Sigmoid colon (tissue), 6 donors: ENCODE measurements at regions not wholly inside any gene's neighbourhood (a gene's known extent, or its start where the extent isn't known, plus 50 kb on each side); places are given as distances from the start of the nearest gene placed in this dataset.

Experiments used
- DNase-seq: peaks from one replicate; pipeline ENCODE4 v3.0.0-alpha.2; 2019
- H3K27ac ChIP-seq, 4 donors: fragments of 200-600 bp; sonication (generic); one replicate each; pipeline ENCODE4 v1.5.1; 2016 to 2019; ENCODE audit warnings: mild to moderate bottlenecking in 1 of 4
- H3K27me3 ChIP-seq, 3 donors: fragments of 200-600 bp; sonication (generic); one replicate each; pipeline ENCODE4 v1.5.1; 2019; ENCODE audit warnings: mild to moderate bottlenecking in 1 of 3
- H3K36me3 ChIP-seq, 4 donors: fragments of 200-600 bp; sonication (generic); one replicate each; pipeline ENCODE4 v1.5.1; 2016 to 2019
- H3K4me1 ChIP-seq, 4 donors: fragments of 200-600 bp; sonication (generic); one replicate each; pipeline ENCODE4 v1.5.1; 2017 to 2019
- H3K4me3 ChIP-seq, 4 donors: fragments of 200-600 bp; sonication (generic); one replicate each; pipeline ENCODE4 v1.5.1; 2017 to 2019; ENCODE audit warnings: mild to moderate bottlenecking in 2 of 4, moderate library complexity in 1 of 4
- H3K9me3 ChIP-seq, 4 donors: fragments of 200-600 bp in 3 of 4; sonication (generic) in 3 of 4; one replicate each; pipeline versions ENCODE4 v1.5.1 to v1.6.1; 2013 to 2019
- CTCF ChIP-seq, 4 experiments: fragments of 450-650 bp in 3 of 4; fragments of 200-600 bp in 1 of 4; IDR thresholded peaks; one replicate each; pipeline ENCODE4 v1.5.1; 2016 to 2019; ENCODE audit warnings: antibody characterized with exemption in 4 of 4, mild to moderate bottlenecking in 3 of 4, moderate library complexity in 2 of 4
- EP300 ChIP-seq, 4 donors: sonication (generic); formaldehyde crosslinking; IDR thresholded peaks; one replicate each; pipeline ENCODE4 v1.6.1; 2017; ENCODE audit warnings: antibody characterized with exemption in 4 of 4
- POLR2A ChIP-seq, 2 donors: fragments of 450-650 bp; IDR thresholded peaks; one replicate each; pipeline ENCODE4 v1.6.1; 2016; ENCODE audit warnings: antibody characterized with exemption in 2 of 2, mild to moderate bottlenecking in 2 of 2, moderate library complexity in 2 of 2
- POLR2AphosphoS5 ChIP-seq, 4 donors: sonication (generic); formaldehyde crosslinking; IDR thresholded peaks; one replicate each; pipeline ENCODE4 v1.6.1; 2017; ENCODE audit warnings: antibody characterized with exemption in 4 of 4
- WGBS, 2 donors: extraction: QIAGEN DNeasy Blood & Tissue Kit; methylation state at CpG; one replicate each; pipeline ENCODE4 v1.1.7; 2013; 5-methylcytosine and 5-hydroxymethylcytosine counted together
- intact Hi-C: fragments of 100-400 bp; cut with DNase I; formaldehyde crosslinking; loops from one replicate; pipeline ENCODE4 v1.15.1; 2023
- donor health status: healthy with polysubstance abuse.
- donor health status: healthy.

- no peak for DNase-seq
- WGBS, 2 donors = 20 to 33% methylated on average over 1 of the region's 1 CpG
- H3K9me3 ChIP-seq = no peaks in the 10 kb centered on the region
Observed at GRCh38 chr4:120319046-120319767, 252.6 kb upstream of the MAD2L1 start.

GRCh38 chr4:120318196-120318846 is 251.7 kb upstream of the MAD2L1 start:
- DNase-seq = no peak
- intact Hi-C loops = no loop called here
- no peak overlapping the region for H3K4me3 ChIP-seq
- TF ChIP-seq EP300 (IDR thresholded peaks at IDR 0.05) = no peak
- no peak for TF ChIP-seq POLR2A (IDR thresholded peaks at IDR 0.05)
- no peak for TF ChIP-seq CTCF (IDR thresholded peaks at IDR 0.05)
- no peak for TF ChIP-seq POLR2AphosphoS5 (IDR thresholded peaks at IDR 0.05)
- H3K9me3 ChIP-seq = no peaks in the 10 kb centered on the region
- no peaks in the 10 kb centered on the region for H3K27me3 ChIP-seq
- 56 to 59% methylated on average over 5 of the region's 5 CpGs for WGBS, 2 donors
- no peaks in the 10 kb centered on the region for H3K36me3 ChIP-seq
- no peak overlapping the region for H3K27ac ChIP-seq
- peaks cover 0 to 7% (median 0%) of the 10 kb centered on the region in 4 donors for H3K4me1 ChIP-seq

More at GRCh38 chr4:120319046-120319767, 252.6 kb upstream of the MAD2L1 start:
- intact Hi-C loops = no loop called here
- Histone ChIP-seq H3K4me3 (no peak overlapping the region), H3K36me3 (no peaks in the 10 kb centered on the region), H3K27me3 (no peaks in the 10 kb centered on the region), H3K4me1 (peaks cover 0 to 7% (median 0%) of the 10 kb centered on the region in 4 donors), H3K27ac (no peak overlapping the region)
- TF ChIP-seq POLR2AphosphoS5 (IDR thresholded peaks at IDR 0.05) (no peak), POLR2A (IDR thresholded peaks at IDR 0.05) (no peak), EP300 (IDR thresholded peaks at IDR 0.05) (no peak), CTCF (IDR thresholded peaks at IDR 0.05) (no peak)

- DNase-seq = no peak
- peaks cover 0 to 7% (median 0%) of the 10 kb centered on the region in 4 donors for H3K4me1 ChIP-seq
- H3K4me3 ChIP-seq = no peak overlapping the region
- H3K9me3 ChIP-seq = no peaks in the 10 kb centered on the region
- 92% methylated on average over 2 of the region's 2 CpGs for WGBS, 2 donors
- no peaks in the 10 kb centered on the region for H3K27me3 ChIP-seq
- no peaks in the 10 kb centered on the region for H3K36me3 ChIP-seq
- TF ChIP-seq POLR2AphosphoS5 (IDR thresholded peaks at IDR 0.05) = no peak
- no peak for TF ChIP-seq EP300 (IDR thresholded peaks at IDR 0.05)
- no peak for TF ChIP-seq POLR2A (IDR thresholded peaks at IDR 0.05)
- intact Hi-C loops = no loop called here
- no peak overlapping the region for H3K27ac ChIP-seq
Observed at GRCh38 chr4:120317713-120318112, 251.1 kb upstream of the MAD2L1 start.

- H3K9me3 ChIP-seq = no peaks in the 10 kb centered on the region
- H3K4me1 ChIP-seq = peaks cover 0 to 7% (median 0%) of the 10 kb centered on the region in 4 donors
- no peak for DNase-seq
- H3K27ac ChIP-seq = no peak overlapping the region
- H3K4me3 ChIP-seq = no peak overlapping the region
- H3K27me3 ChIP-seq = no peaks in the 10 kb centered on the region
- 67 to 74% methylated on average over 1 of the region's 1 CpG for WGBS, 2 donors
- TF ChIP-seq CTCF (IDR thresholded peaks at IDR 0.05) (no peak), EP300 (IDR thresholded peaks at IDR 0.05) (no peak), POLR2AphosphoS5 (IDR thresholded peaks at IDR 0.05) (no peak), POLR2A (IDR thresholded peaks at IDR 0.05) (no peak)
- intact Hi-C loops = no loop called here
- no peaks in the 10 kb centered on the region for H3K36me3 ChIP-seq
Observed at GRCh38 chr4:120316416-120316815, 249.8 kb upstream of the MAD2L1 start.

- Histone ChIP-seq H3K9me3 (no peaks in the 10 kb centered on the region), H3K36me3 (no peaks in the 10 kb centered on the region), H3K4me1 (peaks cover 0 to 7% (median 0%) of the 10 kb centered on the region in 4 donors), H3K27ac (no peak overlapping the region), H3K4me3 (no peak overlapping the region), H3K27me3 (no peaks in the 10 kb centered on the region)
- WGBS, 2 donors = 88 to 90% methylated on average over 2 of the region's 2 CpGs
- TF ChIP-seq EP300 (IDR thresholded peaks at IDR 0.05) (no peak), POLR2A (IDR thresholded peaks at IDR 0.05) (no peak), CTCF (IDR thresholded peaks at IDR 0.05) (no peak), POLR2AphosphoS5 (IDR thresholded peaks at IDR 0.05) (no peak)
- intact Hi-C loops = no loop called here
- DNase-seq = no peak
Observed at GRCh38 chr4:120314969-120315368, 248.3 kb upstream of the MAD2L1 start.
